HUES48 (cell line): ENCODE measurements at regions not wholly inside any gene's neighbourhood (a gene's known extent, or its start where the extent isn't known, plus 50 kb on each side); places are given as distances from the start of the nearest gene placed in this dataset.
"Not testable (repeated sequence)": the region's sequence is repeated elsewhere in the genome, so short reads cannot be mapped to it uniquely, and the experiment has no call there.

Experiments
- H3K27ac ChIP-seq: one replicate; pipeline ENCODE4 v1.7.0; 2013; ENCODE audit warnings: low read depth, low read length, inconsistent platforms
- H3K27me3 ChIP-seq: 2 replicates; pipeline ENCODE4 v1.6.1; 2013; ENCODE audit warnings: mild to moderate bottlenecking, low read length; ENCODE audit not compliant: control insufficient read depth, insufficient read depth
- H3K36me3 ChIP-seq: 2 replicates; pipeline ENCODE4 v1.6.1; 2013; ENCODE audit warnings: low read length; ENCODE audit not compliant: control insufficient read depth, insufficient read depth
- H3K4me1 ChIP-seq: 2 replicates; pipeline ENCODE4 v1.6.1; 2013; ENCODE audit warnings: mild to moderate bottlenecking, low read length; ENCODE audit not compliant: control insufficient read depth, insufficient read depth
- H3K4me3 ChIP-seq: 2 replicates; pipeline ENCODE4 v1.5.1; 2013; ENCODE audit warnings: mild to moderate bottlenecking, low read depth, low read length
- H3K9ac ChIP-seq: 2 replicates; pipeline ENCODE4 v1.6.1; 2013; ENCODE audit warnings: mild to moderate bottlenecking, low read depth, low read length, moderate library complexity
- H3K9me3 ChIP-seq: 2 replicates; pipeline ENCODE4 v1.6.1; 2013; ENCODE audit warnings: low read length; ENCODE audit not compliant: control insufficient read depth, insufficient read depth

DNA sequence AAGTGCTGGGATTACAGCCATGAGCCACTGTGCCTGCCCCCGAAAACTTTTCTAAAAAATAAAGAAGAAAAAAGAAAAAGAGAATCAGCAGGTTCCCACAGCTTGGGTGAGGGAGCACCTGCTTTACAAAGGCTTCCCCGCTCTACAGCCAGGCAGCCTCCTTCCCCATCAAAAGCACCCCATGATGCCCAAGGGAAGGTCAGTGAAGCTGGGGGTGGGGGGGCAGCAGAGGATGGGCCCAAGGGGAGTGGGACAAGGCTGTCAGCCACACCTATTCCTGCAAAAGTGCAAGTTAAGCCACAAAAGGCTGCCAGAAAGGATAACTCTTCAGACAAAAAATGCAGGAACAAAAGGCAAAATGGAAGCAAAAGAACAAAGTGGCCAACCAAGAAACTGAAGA lies 72.5 kb downstream of the FAM50B start:
- Histone ChIP-seq H3K4me1 (no peaks in the 10 kb centered on the region), H3K4me3 (no peak overlapping the region), H3K36me3 (no peaks in the 10 kb centered on the region), H3K9ac (no peak overlapping the region), H3K9me3 (peaks cover 6% of the 10 kb centered on the region; the same call in 1 of the 2 replicates), H3K27ac (no peak overlapping the region), H3K27me3 (no peaks in the 10 kb centered on the region)

DNA sequence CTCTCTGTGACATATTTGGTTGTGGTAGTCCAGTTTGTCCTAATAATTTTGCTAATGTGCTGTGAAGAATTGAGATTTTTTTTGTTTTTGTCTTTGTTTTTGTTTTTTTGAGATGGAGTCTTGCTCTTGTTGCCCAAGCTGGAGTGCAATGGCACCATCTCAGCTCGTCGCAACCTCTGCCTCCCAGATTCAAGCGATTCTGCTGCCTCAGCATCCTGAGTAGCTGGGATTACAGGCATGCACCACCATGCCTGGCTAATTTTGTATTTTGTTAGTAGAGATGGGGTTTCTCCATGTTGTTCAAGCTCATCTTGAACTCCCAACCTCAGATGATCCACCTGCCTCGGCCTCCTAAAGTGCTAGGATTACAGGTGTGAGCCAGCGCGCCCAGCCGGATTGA lies 73.4 kb downstream of the FAM50B start:
- not testable (repeated sequence) for H3K4me3 ChIP-seq, H3K36me3 ChIP-seq, H3K27me3 ChIP-seq, H3K27ac ChIP-seq, H3K9ac ChIP-seq, H3K9me3 ChIP-seq, H3K4me1 ChIP-seq

DNA sequence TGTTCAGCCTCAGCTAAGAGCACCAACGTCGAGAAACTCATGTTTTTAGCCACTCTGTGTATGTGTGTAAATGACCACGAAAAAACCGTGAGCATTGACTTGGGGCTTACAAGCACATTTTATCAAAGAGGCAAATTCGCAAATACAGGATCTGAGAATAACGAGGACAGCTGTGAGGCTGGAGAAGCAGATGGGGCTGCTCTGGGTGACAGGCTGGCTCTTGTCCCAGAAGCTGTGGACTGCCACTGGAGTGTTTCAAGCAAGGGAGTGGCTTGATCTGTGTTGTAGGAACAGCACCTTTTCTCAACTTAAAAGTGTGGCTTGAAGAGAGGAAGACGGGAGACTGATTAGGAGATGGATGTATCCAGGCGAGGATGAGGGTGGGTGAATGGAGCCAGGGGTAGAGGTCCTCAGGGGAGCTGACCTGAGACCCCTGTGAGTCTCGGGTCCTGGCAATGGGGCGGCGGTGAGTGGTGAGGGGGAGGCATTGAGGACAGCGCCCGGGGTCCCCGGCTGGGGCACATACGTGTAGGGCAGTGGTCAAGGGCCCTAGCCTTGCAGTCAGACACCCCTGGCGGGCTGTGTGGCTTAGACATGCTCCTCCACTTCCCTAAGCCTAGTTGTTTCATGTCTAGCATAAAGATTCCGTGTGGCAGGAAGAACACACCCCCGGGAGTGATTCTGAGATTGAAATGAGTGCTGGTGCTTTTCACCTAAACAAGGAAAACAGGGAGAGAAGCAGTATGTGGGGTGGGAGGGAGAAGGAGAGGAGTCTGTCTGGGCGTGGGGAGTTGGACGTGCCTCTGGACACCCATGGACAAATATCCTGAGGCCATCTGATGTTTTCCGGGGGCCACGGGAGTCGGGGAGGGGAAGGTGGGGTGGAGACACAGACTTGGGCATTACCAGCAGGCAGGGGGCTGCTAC lies 76.3 kb downstream of the FAM50B start:
- H3K36me3 ChIP-seq, H3K4me3 ChIP-seq, H3K4me1 ChIP-seq, H3K9ac ChIP-seq, H3K27ac ChIP-seq, H3K27me3 ChIP-seq, H3K9me3 ChIP-seq: not testable (repeated sequence)

DNA sequence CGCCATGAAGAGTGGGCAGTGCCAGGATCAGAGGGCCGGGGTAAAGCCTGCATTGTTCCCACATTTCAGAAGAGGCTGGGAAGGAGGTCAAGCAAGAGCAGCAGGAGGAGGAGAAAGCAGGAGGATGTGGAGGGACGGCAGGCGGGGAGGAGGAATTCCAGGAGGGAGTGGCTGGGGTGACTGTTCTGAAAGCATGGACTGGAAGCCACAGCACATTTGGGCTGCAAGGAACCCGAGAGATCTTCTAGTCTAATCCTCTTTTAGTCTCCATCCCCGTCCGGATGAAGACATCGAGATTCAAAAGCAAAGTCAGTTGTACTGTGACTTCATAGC lies 76.9 kb downstream of the FAM50B start:
- Histone ChIP-seq H3K4me1 (no peaks in the 10 kb centered on the region), H3K27me3 (no peaks in the 10 kb centered on the region), H3K4me3 (no peak overlapping the region), H3K9ac (no peak overlapping the region), H3K27ac (no peak overlapping the region), H3K36me3 (no peaks in the 10 kb centered on the region), H3K9me3 (no peaks in the 10 kb centered on the region)

DNA sequence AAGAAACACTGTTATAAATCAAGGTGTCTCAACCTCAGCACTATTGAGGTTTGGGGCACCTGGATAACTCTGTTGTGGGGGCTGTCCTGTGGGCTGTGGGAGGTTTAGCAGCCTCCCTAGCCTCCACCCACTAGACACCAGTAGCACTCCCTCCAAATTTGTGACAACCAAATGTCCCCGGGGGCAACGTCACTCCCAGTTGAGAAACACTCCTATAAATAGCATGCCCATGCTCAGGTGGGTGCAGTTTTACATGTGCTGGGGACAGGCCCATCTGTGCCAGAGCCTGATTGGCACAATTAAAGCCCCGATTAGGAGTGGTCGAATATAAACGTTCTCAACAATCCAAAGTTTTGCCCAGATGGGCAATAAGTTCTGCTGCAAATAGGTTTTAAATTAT lies 78.9 kb downstream of the FAM50B start:
- Histone ChIP-seq H3K9me3 (no peaks in the 10 kb centered on the region), H3K27ac (no peak overlapping the region), H3K27me3 (no peaks in the 10 kb centered on the region), H3K9ac (no peak overlapping the region), H3K36me3 (no peaks in the 10 kb centered on the region), H3K4me1 (no peaks in the 10 kb centered on the region), H3K4me3 (no peak overlapping the region)

DNA sequence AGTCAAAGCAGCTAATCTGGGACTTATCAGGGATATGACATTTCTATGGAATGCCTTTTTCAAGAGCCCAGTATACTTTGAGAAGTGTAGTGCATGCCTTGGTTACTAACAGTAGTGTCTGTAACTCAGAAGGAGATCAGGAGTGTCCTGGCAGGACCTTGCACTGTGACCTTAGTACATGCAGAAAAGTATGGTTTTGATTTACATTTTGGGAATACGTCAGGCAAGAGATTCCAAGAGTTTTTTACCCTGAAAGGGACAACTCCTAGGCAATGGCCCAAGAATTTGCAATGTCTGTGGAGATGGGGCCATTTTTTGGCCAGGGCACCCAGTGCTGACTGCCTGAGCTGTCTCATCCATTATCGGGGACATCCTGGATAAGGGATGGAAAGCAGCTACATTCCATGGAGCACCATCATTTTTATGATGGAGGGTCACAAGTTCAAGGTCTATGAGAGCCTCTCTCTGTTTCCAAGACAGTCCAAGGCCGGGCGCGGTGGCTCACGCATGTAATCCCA lies 80.2 kb downstream of the FAM50B start:
- H3K9ac ChIP-seq = no peak overlapping the region
- H3K27ac ChIP-seq = no peak overlapping the region
- no peaks in the 10 kb centered on the region for H3K36me3 ChIP-seq
- no peaks in the 10 kb centered on the region for H3K27me3 ChIP-seq
- no peaks in the 10 kb centered on the region for H3K9me3 ChIP-seq
- no peak overlapping the region for H3K4me3 ChIP-seq
- no peaks in the 10 kb centered on the region for H3K4me1 ChIP-seq

DNA sequence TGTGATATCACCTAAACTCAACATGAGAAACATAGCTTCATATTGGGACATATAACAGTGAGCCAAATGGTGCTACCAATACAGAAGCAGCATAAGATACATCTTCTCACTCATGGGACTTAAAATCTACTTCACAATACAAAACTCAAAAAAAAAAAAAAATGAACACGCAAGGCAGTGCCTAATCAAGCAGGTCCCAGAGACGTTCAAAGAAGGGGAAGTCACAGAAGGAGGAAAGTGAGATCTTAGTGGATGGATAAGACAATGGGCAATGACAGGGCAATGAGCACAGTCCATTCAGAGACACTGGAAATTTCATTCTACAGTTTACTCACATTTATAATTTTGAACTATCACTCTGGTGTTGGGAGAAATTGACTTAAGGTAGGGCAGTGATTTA lies 88.3 kb downstream of the FAM50B start:
- H3K4me3 ChIP-seq = no peak overlapping the region
- H3K27ac ChIP-seq = no peak overlapping the region
- no peak overlapping the region for H3K9ac ChIP-seq
- H3K27me3 ChIP-seq = no peaks in the 10 kb centered on the region
- H3K4me1 ChIP-seq = no peaks in the 10 kb centered on the region; the same call in 1 of the 2 replicates
- no peaks in the 10 kb centered on the region for H3K9me3 ChIP-seq
- no peaks in the 10 kb centered on the region for H3K36me3 ChIP-seq

DNA sequence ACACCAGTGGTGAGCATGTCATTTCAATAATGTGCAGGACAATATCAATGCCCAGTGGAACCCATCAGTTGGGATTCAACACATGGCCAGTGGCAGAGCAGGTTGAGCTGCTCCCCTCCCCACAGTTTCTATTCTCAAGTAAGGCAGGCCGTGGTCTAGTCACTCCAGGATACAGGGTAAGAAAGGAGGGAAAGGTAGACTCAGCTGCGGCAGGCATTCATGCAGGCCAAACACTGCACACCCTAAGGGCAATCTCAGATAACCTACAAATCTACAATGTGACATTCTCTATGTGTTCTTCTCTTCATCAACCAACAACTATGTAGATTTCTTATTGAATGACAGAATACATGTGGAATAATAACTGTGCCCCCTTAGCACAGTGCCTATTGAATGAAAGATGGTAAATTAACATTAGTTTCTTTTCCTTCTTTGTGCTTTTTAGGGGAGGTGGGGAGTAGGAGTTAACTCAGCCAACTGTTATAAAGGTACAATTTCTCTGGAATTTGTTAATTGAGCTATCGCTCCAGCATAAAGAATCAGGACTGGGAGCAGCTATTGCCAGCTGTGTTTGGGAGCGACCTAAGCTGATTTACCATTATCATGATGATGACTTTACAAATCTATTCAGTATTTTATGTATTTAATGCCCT lies 89.7 kb downstream of the FAM50B start:
- Histone ChIP-seq H3K4me1 (no peaks in the 10 kb centered on the region; the same call in 1 of the 2 replicates), H3K4me3 (no peak overlapping the region), H3K27ac (no peak overlapping the region), H3K36me3 (no peaks in the 10 kb centered on the region), H3K9ac (no peak overlapping the region), H3K27me3 (no peaks in the 10 kb centered on the region), H3K9me3 (no peaks in the 10 kb centered on the region)

DNA sequence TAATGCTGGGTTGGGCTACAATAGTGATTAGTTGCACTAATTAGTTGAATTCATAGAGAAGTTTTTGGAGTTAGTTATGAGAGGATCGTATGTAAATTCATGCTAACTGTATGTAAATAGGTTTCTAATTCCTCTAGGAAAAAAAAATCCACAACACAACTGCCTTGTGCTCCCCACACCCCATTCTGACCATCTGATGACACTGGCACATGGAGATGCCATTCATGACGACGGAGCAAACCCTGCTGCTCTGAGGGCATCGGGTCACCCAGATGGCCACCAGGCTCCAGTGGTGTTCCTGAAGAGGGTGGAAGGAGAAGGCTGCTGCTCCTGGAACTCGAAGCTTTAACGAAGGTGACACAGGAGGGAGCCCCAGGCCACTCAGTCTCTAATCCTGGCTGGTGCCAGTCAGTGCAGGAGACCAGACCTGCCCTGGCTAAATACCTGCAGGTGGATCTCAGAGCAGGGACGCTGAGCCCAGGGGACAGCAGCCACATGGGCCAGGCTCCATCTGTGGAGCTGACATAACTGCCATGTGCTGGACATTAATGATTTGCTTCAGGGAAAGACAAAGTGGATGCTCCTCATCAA lies 90.3 kb downstream of the FAM50B start:
- no peaks in the 10 kb centered on the region for H3K9me3 ChIP-seq
- no peaks in the 10 kb centered on the region for H3K36me3 ChIP-seq
- H3K4me1 ChIP-seq = no peaks in the 10 kb centered on the region; the same call in 1 of the 2 replicates
- no peaks in the 10 kb centered on the region for H3K27me3 ChIP-seq
- no peak overlapping the region for H3K4me3 ChIP-seq
- H3K27ac ChIP-seq = no peak overlapping the region
- H3K9ac ChIP-seq = no peak overlapping the region

DNA sequence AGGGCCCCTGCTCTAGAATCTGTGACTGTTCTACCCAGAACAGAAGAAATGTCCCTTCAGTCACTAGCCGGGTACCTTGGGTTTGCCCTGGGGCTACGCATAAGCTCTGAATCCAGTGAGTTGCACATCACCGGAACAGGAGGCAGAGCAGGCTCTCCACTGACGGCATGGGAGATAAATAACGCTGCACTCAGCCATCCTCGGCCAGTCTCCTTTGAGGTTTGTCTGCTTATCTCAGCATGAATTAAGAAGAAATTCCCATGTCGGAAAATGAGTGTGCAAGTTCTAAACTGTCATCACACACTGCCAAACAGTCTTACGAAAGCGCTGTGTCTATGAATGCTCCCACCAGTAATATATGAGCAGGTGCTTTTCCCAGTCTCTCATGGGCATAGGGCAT lies 90.8 kb downstream of the FAM50B start:
- Histone ChIP-seq H3K9ac (no peak overlapping the region), H3K27ac (no peak overlapping the region), H3K4me1 (no peaks in the 10 kb centered on the region; the same call in 1 of the 2 replicates), H3K27me3 (no peaks in the 10 kb centered on the region), H3K4me3 (no peak overlapping the region), H3K36me3 (no peaks in the 10 kb centered on the region), H3K9me3 (no peaks in the 10 kb centered on the region)

DNA sequence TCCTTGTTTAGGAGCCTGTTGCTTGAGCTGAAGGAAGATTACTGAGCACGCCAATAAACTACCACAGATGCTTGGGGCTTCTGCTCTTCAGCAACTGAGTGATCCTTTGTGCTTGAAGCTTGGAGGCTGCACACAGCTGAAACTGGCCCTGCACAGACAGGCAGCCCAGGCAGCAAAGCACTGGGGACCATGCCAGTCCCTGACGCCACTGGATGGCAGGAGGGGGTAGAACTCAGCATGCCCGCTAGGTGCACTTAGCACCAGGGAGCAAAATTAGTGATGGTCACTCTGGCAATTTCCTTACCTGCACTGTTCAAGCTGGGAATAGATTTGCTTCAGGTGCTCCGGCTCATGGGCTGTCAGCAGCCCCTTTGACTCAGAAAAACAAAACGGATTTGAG lies 91.5 kb downstream of the FAM50B start:
- no peaks in the 10 kb centered on the region; the same call in 1 of the 2 replicates for H3K4me1 ChIP-seq
- H3K9me3 ChIP-seq = no peaks in the 10 kb centered on the region
- no peak overlapping the region for H3K27ac ChIP-seq
- H3K4me3 ChIP-seq = no peak overlapping the region
- no peaks in the 10 kb centered on the region for H3K36me3 ChIP-seq
- no peak overlapping the region for H3K9ac ChIP-seq
- no peaks in the 10 kb centered on the region for H3K27me3 ChIP-seq
